CD4-positive, alpha-beta T cell (primary cell): ENCODE measurements at regions not wholly inside any gene's neighbourhood (a gene's known extent, or its start where the extent isn't known, plus 50 kb on each side); places are given as distances from the start of the nearest gene placed in this dataset.

ENCODE experiments used
- ATAC-seq: fragments of 200-7000 bp; cut with Tn5 transposase; one replicate; pipeline ENCODE4 v1.10.0; 2022; ENCODE audit warnings: mild to moderate bottlenecking; ENCODE audit not compliant: poor library complexity
- CTCF ChIA-PET: fragments of 350-600 bp; sonication (Branson Sonifier 250); formaldehyde crosslinking; loops from one replicate; lab custom pipeline; 2021; ENCODE audit warnings: antibody characterized with exemption, inconsistent platforms; lab: Charles Lee
- POLR2A ChIA-PET: fragments of 350-600 bp; sonication (Branson Sonifier 250); formaldehyde crosslinking; loops from one replicate; lab custom pipeline; 2021; ENCODE audit warnings: antibody characterized with exemption, inconsistent platforms; lab: Charles Lee
- DNase-seq, 14 experiments: peaks; one replicate each; pipeline ENCODE4 v3.0.0-alpha.2; 2013 to 2020; ENCODE audit warnings: mixed read lengths in 2 of 14
- H3K27ac ChIP-seq, 2 donors: one replicate each; pipeline versions ENCODE4 v1.5.1 to v1.7.0; 2013; ENCODE audit warnings: low read length in 2 of 2, low read depth in 1 of 2, mild to moderate bottlenecking in 1 of 2
- H3K27me3 ChIP-seq, 2 experiments: 1 replicate in 1 of 2; 2 replicates in 1 of 2; pipeline versions ENCODE4 v1.6.1 to v1.7.0; 2013; ENCODE audit warnings: low read length in 2 of 2, control low read depth in 1 of 2, mild to moderate bottlenecking in 1 of 2, moderate library complexity in 1 of 2; ENCODE audit not compliant: insufficient read depth in 2 of 2, control insufficient read depth in 1 of 2
- H3K36me3 ChIP-seq: one replicate; pipeline ENCODE4 v1.6.1; 2013; ENCODE audit warnings: low read length, control low read depth; ENCODE audit not compliant: insufficient read depth
- H3K4me1 ChIP-seq: one replicate; pipeline ENCODE4 v1.6.1; 2013; ENCODE audit warnings: low read length, control low read depth; ENCODE audit not compliant: insufficient read depth
- H3K4me3 ChIP-seq: one replicate; pipeline ENCODE4 v1.5.1; 2013; ENCODE audit warnings: mild to moderate bottlenecking, low read length, moderate library complexity
- H3K9me3 ChIP-seq, 2 experiments: 1 replicate in 1 of 2; 2 replicates in 1 of 2; pipeline versions ENCODE4 v1.6.1 to v1.7.0; 2013; ENCODE audit warnings: low read length in 2 of 2, mild to moderate bottlenecking in 2 of 2, control low read depth in 1 of 2, moderate library complexity in 1 of 2; ENCODE audit not compliant: control insufficient read depth in 1 of 2, insufficient read depth in 1 of 2
- H3K27ac Mint-ChIP-seq: one replicate; pipeline ENCODE4 v1.8.0; 2020; ENCODE audit warnings: mixed read lengths
- H3K27me3 Mint-ChIP-seq: one replicate; pipeline ENCODE4 v1.8.0; 2021; ENCODE audit warnings: mixed read lengths
- H3K36me3 Mint-ChIP-seq: one replicate; pipeline ENCODE4 v1.8.0; 2021; ENCODE audit warnings: low read depth, mixed read lengths
- H3K4me1 Mint-ChIP-seq: one replicate; pipeline ENCODE4 v1.8.0; 2021; ENCODE audit warnings: low read depth, mixed read lengths
- H3K4me3 Mint-ChIP-seq: one replicate; pipeline ENCODE4 v1.8.0; 2020; ENCODE audit warnings: mild to moderate bottlenecking, mixed read lengths
- H3K9me3 Mint-ChIP-seq: one replicate; pipeline ENCODE4 v1.8.0; 2020; ENCODE audit warnings: mixed read lengths
- intact Hi-C, 2 experiments: fragments of 100-400 bp; cut with DNase I in 1 of 2; cut with micrococcal nuclease in 1 of 2; formaldehyde crosslinking; loops; one replicate each; pipeline versions ENCODE4 v1.15.1 to v1.9.0; 2023 to 2025; cut with DNase I, micrococcal nuclease
- TF ChIP-seq, protein P1 (sequence below): fragments of 200-600 bp; IDR thresholded peaks from one replicate; pipeline ENCODE4 v1.8.0; 2022; ENCODE audit warnings: antibody characterized with exemption, mild to moderate bottlenecking

GRCh38 chr10:129095680-129096064, 371.4 kb upstream of the MGMT start:
- Histone ChIP-seq H3K27ac (no peak overlapping the region), H3K4me1 (no peaks in the 10 kb centered on the region), H3K4me3 (no peak overlapping the region), H3K36me3 (no peaks in the 10 kb centered on the region), H3K9me3 (no peaks in the 10 kb centered on the region), H3K27me3 (peaks cover 0 to 2% of the 10 kb centered on the region in 2 experiments)
- Mint-ChIP-seq H3K27me3 (no peaks in the 10 kb centered on the region), H3K4me1 (no peaks in the 10 kb centered on the region), H3K27ac (no peak overlapping the region), H3K9me3 (no peaks in the 10 kb centered on the region), H3K36me3 (no peaks in the 10 kb centered on the region), H3K4me3 (no peak overlapping the region)
- TF ChIP-seq, protein P1, sequence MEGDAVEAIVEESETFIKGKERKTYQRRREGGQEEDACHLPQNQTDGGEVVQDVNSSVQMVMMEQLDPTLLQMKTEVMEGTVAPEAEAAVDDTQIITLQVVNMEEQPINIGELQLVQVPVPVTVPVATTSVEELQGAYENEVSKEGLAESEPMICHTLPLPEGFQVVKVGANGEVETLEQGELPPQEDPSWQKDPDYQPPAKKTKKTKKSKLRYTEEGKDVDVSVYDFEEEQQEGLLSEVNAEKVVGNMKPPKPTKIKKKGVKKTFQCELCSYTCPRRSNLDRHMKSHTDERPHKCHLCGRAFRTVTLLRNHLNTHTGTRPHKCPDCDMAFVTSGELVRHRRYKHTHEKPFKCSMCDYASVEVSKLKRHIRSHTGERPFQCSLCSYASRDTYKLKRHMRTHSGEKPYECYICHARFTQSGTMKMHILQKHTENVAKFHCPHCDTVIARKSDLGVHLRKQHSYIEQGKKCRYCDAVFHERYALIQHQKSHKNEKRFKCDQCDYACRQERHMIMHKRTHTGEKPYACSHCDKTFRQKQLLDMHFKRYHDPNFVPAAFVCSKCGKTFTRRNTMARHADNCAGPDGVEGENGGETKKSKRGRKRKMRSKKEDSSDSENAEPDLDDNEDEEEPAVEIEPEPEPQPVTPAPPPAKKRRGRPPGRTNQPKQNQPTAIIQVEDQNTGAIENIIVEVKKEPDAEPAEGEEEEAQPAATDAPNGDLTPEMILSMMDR: no peak
- no peak for ATAC-seq
- no peak for DNase-seq
- ChIA-PET POLR2A (no interaction called here), CTCF (no interaction called here)
- intact Hi-C loops: no loop called here

DNA sequence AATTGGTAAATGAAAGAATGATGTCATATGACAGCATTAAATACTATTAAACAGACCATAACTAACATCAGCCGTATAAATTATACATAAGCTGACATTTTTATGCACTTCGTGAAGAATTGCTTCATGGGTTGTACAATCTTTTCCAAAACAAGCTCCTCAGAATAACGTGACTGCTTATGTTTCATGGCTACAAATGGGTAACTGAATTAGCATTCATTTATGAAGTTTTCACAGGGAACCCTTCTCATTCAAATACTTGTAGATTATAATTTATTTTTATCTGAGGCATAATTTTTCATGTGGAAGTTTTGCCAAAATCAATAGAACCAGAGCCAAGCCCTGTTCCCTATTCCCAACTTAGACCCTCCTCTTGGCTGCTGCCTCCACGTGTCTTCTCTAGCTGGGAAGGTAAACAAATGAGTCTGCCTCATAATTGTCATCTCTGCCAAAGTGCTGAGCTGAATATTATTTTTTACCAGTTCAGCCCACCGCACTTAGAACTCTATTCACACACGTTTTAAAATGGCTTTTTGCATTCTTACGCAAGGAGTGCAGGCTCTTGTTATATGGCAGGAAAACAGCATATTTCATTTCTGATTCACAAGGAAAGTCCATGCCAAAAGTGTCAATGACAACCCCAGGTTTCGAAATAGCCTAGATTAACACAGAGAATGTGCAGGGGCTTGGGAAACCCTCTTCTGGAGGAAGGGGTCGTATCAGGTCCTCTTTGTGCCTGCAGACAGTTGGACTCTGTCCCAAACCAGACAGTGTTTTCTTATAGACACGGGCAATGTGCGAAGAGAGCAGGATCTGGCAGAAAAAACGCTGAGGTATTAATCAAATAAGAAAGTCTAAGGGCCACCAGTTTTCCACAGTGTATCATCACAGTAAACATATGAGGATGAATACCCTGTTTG, 370.7 kb upstream of the MGMT start:
- ChIA-PET POLR2A (no interaction called here), CTCF (interaction anchor here (1.0 kb wide), 1 partner anchor 14 kb away, joined by 3 read pairs; no protein-coding TSS in a partner anchor)
- intact Hi-C loops: no loop called here
- Mint-ChIP-seq H3K9me3 (no peaks in the 10 kb centered on the region), H3K27me3 (no peaks in the 10 kb centered on the region), H3K4me3 (no peak overlapping the region), H3K4me1 (peaks cover 3% of the 10 kb centered on the region), H3K36me3 (no peaks in the 10 kb centered on the region), H3K27ac (no peak overlapping the region)
- no peak for DNase-seq
- Histone ChIP-seq H3K27me3 (peaks cover 0 to 2% of the 10 kb centered on the region in 2 experiments), H3K9me3 (no peaks in the 10 kb centered on the region), H3K4me3 (no peak overlapping the region), H3K27ac (no peak overlapping the region), H3K4me1 (peaks cover 3% of the 10 kb centered on the region), H3K36me3 (no peaks in the 10 kb centered on the region)
- TF ChIP-seq, protein P1: no peak
- no peak for ATAC-seq

- no peak overlapping the region for H3K4me3 Mint-ChIP-seq
- POLR2A ChIA-PET: no interaction called here
- no peak for DNase-seq
Measured at GRCh38 chr10:129097776-129098330, 369.2 kb upstream of the MGMT start.

More at GRCh38 chr10:129097776-129098330, 369.2 kb upstream of the MGMT start:
- H3K4me1 ChIP-seq: peaks cover 8% of the 10 kb centered on the region
- no peaks in the 10 kb centered on the region for H3K36me3 ChIP-seq
- TF ChIP-seq, protein P1: no peak
- Mint-ChIP-seq H3K36me3 (no peaks in the 10 kb centered on the region), H3K27ac (no peak overlapping the region), H3K9me3 (no peaks in the 10 kb centered on the region), H3K27me3 (no peaks in the 10 kb centered on the region), H3K4me1 (peaks cover 13% of the 10 kb centered on the region)
- peaks cover 0 to 2% of the 10 kb centered on the region in 2 experiments for H3K27me3 ChIP-seq
- no peak overlapping the region for H3K4me3 ChIP-seq
- intact Hi-C loops: no loop called here
- no peaks in the 10 kb centered on the region for H3K9me3 ChIP-seq
- H3K27ac ChIP-seq: no peak overlapping the region
- ATAC-seq: no peak
- CTCF ChIA-PET: interaction anchor here (1.0 kb wide), 1 partner anchor 16 kb away, joined by 3 read pairs; no protein-coding TSS in a partner anchor
